Gastroesophageal sphincter (tissue), 3 donors: ENCODE measurements at regions not wholly inside any gene's neighbourhood (a gene's known extent, or its start where the extent isn't known, plus 50 kb on each side); places are given as distances from the start of the nearest gene placed in this dataset.

ENCODE experiments used
- POLR2A ChIP-seq, 2 donors: fragments of 450-650 bp; IDR thresholded peaks; one replicate each; pipeline ENCODE4 v1.6.1; 2017; ENCODE audit warnings: antibody characterized with exemption in 2 of 2, mild to moderate bottlenecking in 2 of 2, moderate library complexity in 1 of 2
- POLR2AphosphoS5 ChIP-seq: sonication (generic); formaldehyde crosslinking; IDR thresholded peaks from one replicate; pipeline ENCODE4 v1.6.1; 2017; ENCODE audit warnings: antibody characterized with exemption
- TF ChIP-seq, protein P1 (sequence below), 4 experiments: fragments of 200-600 bp in 2 of 4; fragments of 450-650 bp in 2 of 4; sonication (generic) in 1 of 4; IDR thresholded peaks; one replicate each; pipeline ENCODE4 v1.5.1; 2017 to 2019; ENCODE audit warnings: antibody characterized with exemption in 4 of 4, mild to moderate bottlenecking in 2 of 4, moderate library complexity in 2 of 4

DNA sequence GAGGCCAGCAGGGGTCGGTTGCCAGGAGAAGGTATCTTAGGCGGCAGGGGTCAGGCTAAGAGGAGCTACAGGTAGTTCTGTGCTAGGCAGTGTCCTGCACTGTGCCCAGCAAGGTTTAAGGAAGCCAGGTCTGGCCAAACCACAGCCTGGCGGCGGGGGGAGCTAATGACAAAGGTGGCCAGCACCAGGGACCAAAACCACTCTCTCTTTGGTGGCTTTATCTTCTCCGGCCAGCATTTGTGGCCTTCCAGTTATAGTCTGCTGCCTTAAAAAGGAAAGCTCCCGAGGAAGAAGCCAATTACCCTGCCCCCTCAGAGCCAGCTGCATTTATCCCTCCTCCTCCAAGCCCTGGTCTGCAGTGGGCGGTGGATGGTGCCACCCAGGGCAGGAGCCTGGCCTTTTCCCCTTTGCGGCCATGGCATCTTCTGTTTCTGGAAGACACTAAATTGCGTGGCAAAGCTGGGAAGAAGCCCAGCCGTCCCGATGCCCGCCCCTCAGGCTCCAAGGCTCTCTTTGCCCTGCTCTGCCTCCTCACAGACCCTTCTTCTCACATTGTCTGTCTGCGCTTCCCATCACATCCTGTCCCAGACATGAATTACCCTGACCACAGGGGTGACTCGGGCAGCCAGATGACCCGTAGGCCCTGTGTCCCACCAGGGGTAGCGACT lies 94.6 kb downstream of the EN1 start:
- TF ChIP-seq POLR2AphosphoS5 = no peak
- TF ChIP-seq, protein P1, sequence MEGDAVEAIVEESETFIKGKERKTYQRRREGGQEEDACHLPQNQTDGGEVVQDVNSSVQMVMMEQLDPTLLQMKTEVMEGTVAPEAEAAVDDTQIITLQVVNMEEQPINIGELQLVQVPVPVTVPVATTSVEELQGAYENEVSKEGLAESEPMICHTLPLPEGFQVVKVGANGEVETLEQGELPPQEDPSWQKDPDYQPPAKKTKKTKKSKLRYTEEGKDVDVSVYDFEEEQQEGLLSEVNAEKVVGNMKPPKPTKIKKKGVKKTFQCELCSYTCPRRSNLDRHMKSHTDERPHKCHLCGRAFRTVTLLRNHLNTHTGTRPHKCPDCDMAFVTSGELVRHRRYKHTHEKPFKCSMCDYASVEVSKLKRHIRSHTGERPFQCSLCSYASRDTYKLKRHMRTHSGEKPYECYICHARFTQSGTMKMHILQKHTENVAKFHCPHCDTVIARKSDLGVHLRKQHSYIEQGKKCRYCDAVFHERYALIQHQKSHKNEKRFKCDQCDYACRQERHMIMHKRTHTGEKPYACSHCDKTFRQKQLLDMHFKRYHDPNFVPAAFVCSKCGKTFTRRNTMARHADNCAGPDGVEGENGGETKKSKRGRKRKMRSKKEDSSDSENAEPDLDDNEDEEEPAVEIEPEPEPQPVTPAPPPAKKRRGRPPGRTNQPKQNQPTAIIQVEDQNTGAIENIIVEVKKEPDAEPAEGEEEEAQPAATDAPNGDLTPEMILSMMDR (IDR thresholded peaks at IDR 0.05) = no peak
- TF ChIP-seq POLR2A (IDR thresholded peaks at IDR 0.05) = no peak
